ENCODE measurements at regions not wholly inside any gene's neighbourhood (a gene's known extent, or its start where the extent isn't known, plus 50 kb on each side); places are given as distances from the start of the nearest gene placed in this dataset.

GRCh38 chr13:72317346-72318109 lies 409.9 kb downstream of the MZT1 start:
- DNase-seq = no peak

DNA sequence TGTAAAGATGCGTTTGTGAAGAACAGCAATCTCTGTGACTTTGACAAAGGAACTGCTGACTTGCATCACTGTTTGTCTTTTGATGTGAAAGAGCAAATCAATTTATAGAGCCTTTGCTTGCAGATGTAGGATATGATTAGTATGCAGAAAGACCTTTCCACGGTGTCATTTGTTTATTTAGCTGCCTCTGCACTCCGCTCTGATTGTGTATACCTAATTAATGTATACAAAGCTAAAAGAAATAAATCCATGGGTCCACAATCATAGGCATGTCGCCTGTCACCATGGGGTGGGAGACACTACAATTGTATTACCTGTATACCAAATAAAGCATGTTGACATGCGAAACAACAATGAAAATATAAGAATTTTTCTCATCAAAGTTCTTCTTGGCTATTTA lies 410.7 kb downstream of the MZT1 start:
- no peak for DNase-seq

DNA sequence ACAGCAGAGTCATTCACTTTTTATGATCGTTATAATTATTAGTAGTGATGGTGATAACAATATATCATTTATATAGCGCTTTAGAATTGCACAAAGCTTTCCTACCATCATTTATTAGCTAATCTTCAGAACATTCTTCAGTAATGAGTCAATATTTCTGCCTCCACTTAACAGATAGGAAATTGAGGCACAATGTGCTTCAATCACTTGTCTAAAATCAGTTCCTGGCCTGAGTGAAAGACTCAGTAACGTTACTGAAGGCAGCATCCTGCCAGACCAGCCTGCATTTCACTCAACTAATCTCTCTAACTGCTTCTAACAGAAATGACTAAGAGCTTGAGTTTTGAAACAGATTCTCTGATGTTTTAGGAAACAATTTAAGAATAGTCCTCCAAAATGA lies 412.1 kb downstream of the MZT1 start:
- DNase-seq = no peak

- no peak for DNase-seq
Measured at GRCh38 chr13:72314210-72314609, 413.2 kb downstream of the MZT1 start.

DNA sequence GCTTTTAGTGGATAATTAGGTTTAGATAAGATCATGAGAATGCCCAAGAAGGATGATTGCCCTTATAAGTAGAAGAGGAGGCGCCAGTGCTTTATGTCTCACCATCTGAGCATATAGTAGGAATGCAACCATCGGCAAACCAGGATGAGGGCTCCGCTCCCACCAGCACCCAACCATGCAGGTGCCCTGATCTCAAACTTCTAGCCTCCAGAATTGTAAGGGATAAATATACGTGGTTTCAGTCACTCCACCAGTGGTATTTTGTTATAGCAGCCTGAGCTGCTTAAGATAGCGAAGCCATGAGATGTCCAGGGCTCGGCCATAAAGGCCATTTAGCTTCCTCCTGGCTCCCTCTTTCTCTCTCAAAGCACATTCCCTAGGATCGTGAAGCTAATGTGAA lies 413.9 kb downstream of the MZT1 start:
- no peak for DNase-seq

DNA sequence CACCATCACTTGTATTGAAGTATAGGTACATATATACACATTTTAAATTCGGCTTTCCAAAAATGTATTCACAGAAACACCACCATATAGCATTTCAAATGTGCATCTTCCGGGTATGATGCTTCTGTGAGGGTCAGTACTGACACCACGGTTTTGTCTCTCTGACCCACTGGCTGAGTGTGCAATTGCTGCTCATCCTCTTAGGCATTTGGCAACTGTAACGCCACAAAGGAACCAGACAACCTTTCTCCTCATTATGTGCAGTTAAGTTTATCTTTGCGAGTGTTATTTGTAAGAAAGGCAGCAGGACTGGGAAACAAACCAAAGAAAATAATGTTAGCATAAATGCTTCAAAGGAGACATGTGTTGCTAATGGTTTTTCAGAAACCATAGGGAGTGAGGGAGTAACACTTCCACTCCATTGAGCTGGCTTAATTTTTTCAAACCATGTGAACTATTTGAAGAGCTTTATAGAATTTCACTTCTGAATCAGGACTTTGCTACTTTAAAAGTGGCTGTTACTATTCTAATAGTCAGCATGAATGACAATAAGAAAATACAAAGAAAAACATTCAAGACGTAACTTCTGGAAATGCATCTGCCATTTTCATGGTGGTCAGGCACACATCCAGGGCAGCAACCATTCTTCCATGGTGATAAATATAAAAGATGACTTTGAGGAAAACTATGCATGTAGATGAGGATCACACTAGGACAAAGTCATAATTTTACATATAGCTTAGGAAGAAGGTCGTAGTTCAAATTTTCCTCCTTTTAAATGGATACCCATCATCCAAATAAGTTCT lies 423.3 kb downstream of the MZT1 start:
- DNase-seq = no peak

DNA sequence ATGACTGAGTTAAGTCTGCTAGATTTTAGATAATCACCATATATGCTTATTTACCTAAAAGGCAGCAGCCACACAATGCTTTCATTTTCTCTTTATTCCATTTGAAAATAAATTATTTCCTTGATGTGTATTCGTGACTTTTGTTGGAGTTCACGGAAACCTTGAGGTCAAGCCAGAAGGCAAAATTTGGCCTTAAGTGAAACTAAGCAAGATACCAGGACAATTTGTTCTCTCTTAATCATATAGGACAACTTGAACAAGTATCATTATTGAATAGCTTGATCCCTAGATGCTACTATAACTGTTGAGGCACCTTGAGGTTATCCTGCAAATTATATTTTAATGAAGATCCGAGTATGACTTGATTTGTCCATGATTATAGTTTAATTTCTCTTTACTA lies 429.2 kb upstream of the DACH1 start:
- no peak for DNase-seq

- no peak for DNase-seq
Measured at GRCh38 chr13:72295153-72295552, 428.1 kb upstream of the DACH1 start.

GRCh38 chr13:72293206-72293605 lies 426.2 kb upstream of the DACH1 start:
- no peak for DNase-seq

DNA sequence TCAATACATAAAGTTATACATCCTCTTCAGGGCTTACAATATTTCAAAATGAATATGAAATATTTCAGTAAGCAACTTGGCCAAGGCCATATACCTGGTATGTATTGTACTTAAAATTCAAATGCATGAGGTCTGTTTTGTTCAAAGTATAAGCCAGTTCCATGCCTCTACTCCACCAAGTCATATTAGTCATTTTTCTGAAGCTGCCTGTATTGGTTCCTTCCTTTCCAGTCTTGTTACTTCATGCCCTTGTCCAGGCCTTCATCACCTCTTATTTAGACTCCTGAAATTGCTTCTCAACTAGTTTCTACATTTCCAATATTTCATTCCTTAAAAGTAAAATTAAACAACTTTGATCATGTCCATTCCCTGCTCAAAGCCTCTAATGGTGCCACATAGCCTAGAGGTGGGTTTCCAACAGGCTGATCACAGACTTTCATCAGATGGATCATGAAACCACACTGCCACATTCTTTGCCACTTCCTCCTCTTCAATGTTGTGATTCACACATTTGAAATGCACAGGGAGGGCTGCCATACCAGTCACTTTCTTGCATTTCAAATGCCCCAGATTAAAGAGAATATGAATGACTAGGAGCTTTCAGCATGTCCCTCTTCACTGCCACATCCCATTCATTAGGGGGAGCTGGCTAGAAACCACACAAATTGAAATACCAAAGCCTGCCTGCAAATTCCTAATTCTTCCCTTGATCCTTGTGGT lies 424.1 kb upstream of the DACH1 start:
- DNase-seq = no peak

DNA sequence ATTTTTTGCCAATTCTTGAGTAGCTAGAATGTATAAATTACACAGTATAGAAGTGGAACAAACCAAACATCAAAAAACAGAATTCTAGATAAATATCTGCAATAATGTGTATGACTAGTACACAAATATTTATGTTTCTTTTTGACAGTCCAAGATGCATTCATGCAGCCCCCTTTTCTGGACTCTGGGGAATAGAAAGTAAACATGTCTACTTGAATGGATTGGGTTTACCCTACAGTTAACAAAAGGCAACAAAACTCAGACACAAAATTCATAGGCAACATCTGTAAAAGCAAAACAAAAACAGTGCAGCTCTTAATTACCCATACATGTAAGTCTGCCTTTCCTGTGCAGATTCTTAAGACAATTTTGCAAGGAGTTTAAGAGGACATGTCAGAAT lies 419.4 kb upstream of the DACH1 start:
- DNase-seq = no peak

DNA sequence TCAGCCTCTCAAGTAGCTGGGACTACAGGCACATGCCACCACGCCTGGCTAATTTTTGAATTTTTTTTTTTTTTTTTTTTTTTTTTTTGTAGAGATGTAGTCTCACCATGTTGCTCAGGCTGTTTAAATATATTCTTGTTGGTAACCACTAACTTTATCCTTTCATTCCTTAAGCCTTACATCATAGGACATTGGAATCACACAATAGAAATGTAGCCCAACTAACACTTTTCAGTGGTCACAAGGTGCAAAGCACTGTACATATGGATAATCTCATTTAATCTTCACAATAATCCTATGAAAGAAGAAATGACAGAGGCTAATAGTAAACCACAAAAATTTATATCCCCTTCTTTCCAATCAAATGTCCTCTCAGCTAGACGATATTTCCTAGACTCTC lies 417.8 kb upstream of the DACH1 start:
- no peak for DNase-seq

DNA sequence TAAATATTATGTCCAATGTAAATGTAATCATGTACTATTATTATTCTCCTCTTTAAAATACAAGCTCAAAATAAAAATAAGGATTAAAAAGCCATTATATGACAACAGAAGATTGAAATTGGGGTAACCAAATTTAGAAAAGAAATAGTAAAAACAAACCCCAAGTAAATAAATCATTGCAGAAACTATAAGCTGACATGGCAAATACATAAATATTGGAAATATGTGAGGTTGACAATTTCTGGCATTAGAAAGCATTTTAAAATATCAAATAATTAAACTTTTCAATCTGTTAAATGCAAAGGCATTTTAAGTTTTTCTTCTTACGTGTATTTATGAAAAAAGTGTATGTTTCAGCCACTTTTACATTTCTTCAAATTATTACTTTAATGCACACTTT lies 394.7 kb upstream of the DACH1 start:
- no peak for DNase-seq

- DNase-seq = no peak
Measured at GRCh38 chr13:72259528-72259927, 392.5 kb upstream of the DACH1 start.

- DNase-seq = no peak
Measured at GRCh38 chr13:72258340-72258981, 391.5 kb upstream of the DACH1 start.

DNA sequence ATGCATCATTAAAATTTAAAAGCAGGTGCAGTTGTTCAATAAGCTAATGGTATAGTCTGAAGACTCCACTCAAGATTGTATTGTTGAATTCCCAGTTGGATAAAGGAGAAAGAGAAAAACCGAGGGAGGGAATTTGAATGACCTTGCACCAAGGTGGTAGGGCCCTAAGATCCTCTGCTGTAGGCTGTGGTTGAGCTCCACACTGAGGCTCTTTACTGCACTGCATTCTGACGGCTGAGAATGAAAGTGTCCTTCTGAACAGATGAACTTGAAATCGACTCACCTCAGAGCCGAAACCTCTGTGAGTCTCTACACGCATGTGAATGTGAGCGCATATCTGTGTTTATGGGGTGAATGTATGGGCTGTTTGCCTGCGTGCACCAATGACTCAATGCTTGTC lies 388.9 kb upstream of the DACH1 start:
- DNase-seq = no peak

DNA sequence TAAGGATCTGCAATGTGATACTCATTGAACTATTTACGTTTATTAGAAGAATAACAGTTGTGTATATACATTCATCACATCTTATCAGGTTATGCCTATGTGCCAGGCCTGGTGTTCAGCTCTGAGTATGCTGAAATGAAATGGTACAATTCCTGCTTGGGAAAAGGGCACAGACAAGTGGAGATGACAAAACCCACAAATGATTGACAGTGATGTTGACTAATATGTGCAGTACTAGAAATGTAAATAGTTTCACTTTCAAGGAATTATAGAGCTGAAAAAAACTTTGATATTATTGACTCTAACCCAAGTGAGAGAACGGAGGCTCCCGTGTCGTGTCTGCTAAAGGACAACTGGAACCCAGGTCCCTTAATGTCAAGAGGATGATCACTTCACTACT lies 386.8 kb upstream of the DACH1 start:
- no peak for DNase-seq

DNA sequence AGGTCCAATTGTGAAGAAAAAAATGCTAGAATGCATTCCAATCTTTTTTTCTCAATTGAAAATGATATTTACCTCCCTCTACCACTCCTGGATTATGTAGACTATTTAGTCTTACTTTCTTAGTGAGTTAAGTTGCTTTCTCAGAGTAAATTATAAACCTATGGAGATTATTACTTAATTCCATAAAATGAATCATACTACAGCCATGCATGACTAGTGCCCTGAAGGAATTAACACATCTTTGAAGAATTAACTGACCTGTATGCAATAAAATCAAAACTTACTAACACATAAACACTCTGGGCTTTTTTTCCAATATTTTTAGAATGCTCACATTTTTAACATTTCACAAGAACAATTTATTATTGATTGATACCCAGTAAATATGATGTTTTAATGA lies 379.4 kb upstream of the DACH1 start:
- no peak for DNase-seq

- DNase-seq = no peak
Measured at GRCh38 chr13:72244788-72245187, 377.8 kb upstream of the DACH1 start.

- DNase-seq = no peak
Measured at GRCh38 chr13:72230131-72230530, 363.1 kb upstream of the DACH1 start.

GRCh38 chr13:72229067-72229466 lies 362.1 kb upstream of the DACH1 start:
- no peak for DNase-seq

- no peak for DNase-seq
Measured at GRCh38 chr13:72221276-72221962, 354.4 kb upstream of the DACH1 start.

DNA sequence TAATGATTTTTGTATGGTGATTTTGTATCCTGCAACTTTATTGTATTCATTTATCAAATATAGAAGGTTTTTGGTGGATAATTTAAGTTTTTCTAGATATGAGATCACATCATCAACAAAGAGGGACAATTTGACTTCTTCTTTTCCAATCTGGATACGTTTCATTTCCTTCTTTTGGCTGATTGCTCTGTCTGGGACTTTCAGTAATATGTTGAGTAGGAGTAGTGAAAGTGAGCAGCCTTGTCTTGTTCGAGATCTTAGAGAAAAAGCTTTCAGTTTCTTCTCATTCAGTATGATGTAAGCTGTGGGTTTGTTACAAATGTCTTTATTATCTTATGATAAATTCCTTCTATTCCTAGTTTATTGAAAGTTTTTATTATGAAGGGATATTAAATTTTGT lies 352.0 kb upstream of the DACH1 start:
- no peak for DNase-seq

All from activated naive CD4-positive, alpha-beta T cell treated with Interleukin-2 at 50 U/mL for 16 hours (primary cell).